ENCODE measurements at regions not wholly inside any gene's neighbourhood (a gene's known extent, or its start where the extent isn't known, plus 50 kb on each side); places are given as distances from the start of the nearest gene placed in this dataset.

- dilution Hi-C loops (cut with HindIII; ENCODE audit: low sequenced_read_pairs, unreplicated experiment) = no loop called here
- POLR2A ChIA-PET (ENCODE audit: unreplicated experiment) = no interaction called here
Measured at GRCh38 chr10:124152139-124153022, 59.0 kb upstream of the CHST15 start.

More at GRCh38 chr10:124152139-124153022, 59.0 kb upstream of the CHST15 start:
- Histone ChIP-seq H2BK5ac (ENCODE audit: low read depth, low read length, poor library complexity, severe bottlenecking) (peak overlapping the region; percentile 42), H3K79me1 (ENCODE audit: low read depth in 1 of 2, low read length in 2 of 2) (no peaks in the 10 kb centered on the region), H3K9ac (ENCODE audit: low read depth, low read length) (no peak overlapping the region), H3K36me3 (ENCODE audit: control insufficient read depth, insufficient read depth, low read length) (no peaks in the 10 kb centered on the region), H2BK120ac (ENCODE audit: low read depth, low read length) (peak overlapping the region; percentile 60; the same call in 1 of the 2 replicates), H3K18ac (ENCODE audit: low read depth, low read length) (no peak overlapping the region; the same call in 1 of the 2 replicates), H3K4ac (ENCODE audit: low read depth, low read length) (no peak overlapping the region), H3K23ac (ENCODE audit: low read depth, low read length) (no peak overlapping the region), H2AK9ac (replicated peaks; ENCODE audit: low read depth, low read length, poor library complexity) (peak overlapping the region; percentile 3), H2BK15ac (ENCODE audit: low read depth, low read length) (0 out of 3 replicates have a peak overlapping the region, but pooled peaks have one; percentile 31), H4K5ac (ENCODE audit: low read depth, low read length) (no peak overlapping the region), H2BK20ac (ENCODE audit: low read depth, low read length) (no peak overlapping the region), H2AK5ac (ENCODE audit: low read depth, low read length) (no peak overlapping the region), H3K27ac (ENCODE audit: insufficient read depth, low read length) (peak overlapping the region; percentile 29), H4K91ac (ENCODE audit: insufficient read depth, low read depth, low read length) (peak overlapping the region; percentile 21; the same call in 1 of the 2 replicates), H2AFZ (replicated peaks; ENCODE audit: low read length, poor library complexity) (peak overlapping the region; percentile 0), H3K9me1 (ENCODE audit: insufficient read depth, low read length) (peaks cover 10% of the 10 kb centered on the region; the same call in 1 of the 2 replicates), H4K8ac (ENCODE audit: low read depth in 2 of 2, low read length in 2 of 2) (no peak overlapping the region), H3K4me3 (ENCODE audit: insufficient read depth, low read depth, low read length) (no peak overlapping the region), H3K14ac (replicated peaks; ENCODE audit: low read depth, low read length) (no peak overlapping the region), H3K4me2 (ENCODE audit: low read depth, low read length) (no peak overlapping the region), H3K56ac (ENCODE audit: extremely low read depth, insufficient read depth, low read length) (no peak overlapping the region), H4K20me1 (ENCODE audit: insufficient read depth, low read length) (no peaks in the 10 kb centered on the region; the same call in 1 of the 2 replicates), H3K9me3 (ENCODE audit: control insufficient read depth, insufficient read depth, low read length) (peaks cover 11% of the 10 kb centered on the region), H3K27me3 (ENCODE audit: control insufficient read depth, insufficient read depth, low read length) (no peaks in the 10 kb centered on the region), H3K4me1 (ENCODE audit: control insufficient read depth, insufficient read depth, low read length) (peaks cover 15% of the 10 kb centered on the region; the same call in 1 of the 2 replicates)
- peak; percentile 19 for DNase-seq
- CTCF ChIA-PET = no interaction called here
- peak; percentile 48; the same call in 1 of the 2 replicates for ATAC-seq (ENCODE audit: low read depth)
- 75% methylated on average over 17 of the region's 32 CpGs; no CpG with 5 or more reads in 1 of the 2 experiments for WGBS, 2 experiments (ENCODE audit: extremely low coverage in 2 of 2, insufficient read length in 1 of 2)
- TF ChIP-seq CTCF (conservative IDR thresholded peaks at IDR 0.05; ENCODE audit: low read depth, low read length) = no peak
- TF ChIP-seq RAD21 (IDR thresholded peaks at IDR 0.05; ENCODE audit: low read length) = no peak
- in situ Hi-C loops (cut with MboI; ENCODE audit: low sequenced_read_pairs) (no loop called here), intact Hi-C loops (cut with micrococcal nuclease) (no loop called here)
- BruUV-seq (replicated peaks) = no TSS peak
